ENCODE measurements at regions not wholly inside any gene's neighbourhood (a gene's known extent, or its start where the extent isn't known, plus 50 kb on each side); places are given as distances from the start of the nearest gene placed in this dataset.
"Not testable (repeated sequence)": the region's sequence is repeated elsewhere in the genome, so short reads cannot be mapped to it uniquely, and the experiment has no call there.

DNA sequence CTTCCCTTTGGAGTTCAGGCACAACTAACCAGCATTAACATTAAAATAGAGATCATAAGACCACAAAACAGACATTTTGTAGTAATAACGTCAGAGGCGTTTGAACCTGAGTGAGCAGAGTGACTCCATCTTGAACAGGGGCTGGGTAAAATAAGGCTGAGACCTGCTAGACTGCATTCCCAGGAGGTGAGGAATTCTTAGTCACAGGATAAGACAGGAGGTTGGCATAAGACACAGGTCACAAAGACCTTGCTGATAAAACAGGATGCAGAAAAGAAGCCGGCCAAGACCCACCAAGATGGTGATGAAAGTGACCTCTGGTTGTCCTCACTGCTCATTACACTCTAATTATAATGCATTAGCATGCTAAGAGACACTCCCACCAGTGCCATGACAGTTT is 493.2 kb upstream of the AUTS2 start:
- no peaks in the 10 kb centered on the region for H3K9me3 ChIP-seq
- no peaks in the 10 kb centered on the region for H3K27me3 ChIP-seq
- DNase-seq (ENCODE audit: extremely low spot score): no peak
- H3K27ac ChIP-seq (replicated peaks in 1 of 4): no peak overlapping the region
- no peak for TF ChIP-seq POLR2A (IDR thresholded peaks at IDR 0.05; ENCODE audit: low read depth)
- no peak for TF ChIP-seq EP300 (IDR thresholded peaks at IDR 0.05)
- no peak for TF ChIP-seq CTCF (IDR thresholded peaks at IDR 0.05)
- no peak for TF ChIP-seq POLR2AphosphoS5 (IDR thresholded peaks at IDR 0.05)
- no peak overlapping the region for H3K4me3 ChIP-seq
- WGBS: 94% methylated on average over 3 of the region's 3 CpGs
- intact Hi-C loops (cut with DNase I): no loop called here
- peaks cover 0 to 7% (median 3%) of the 10 kb centered on the region in 4 donors for H3K4me1 ChIP-seq
- no peaks in the 10 kb centered on the region for H3K36me3 ChIP-seq

DNA sequence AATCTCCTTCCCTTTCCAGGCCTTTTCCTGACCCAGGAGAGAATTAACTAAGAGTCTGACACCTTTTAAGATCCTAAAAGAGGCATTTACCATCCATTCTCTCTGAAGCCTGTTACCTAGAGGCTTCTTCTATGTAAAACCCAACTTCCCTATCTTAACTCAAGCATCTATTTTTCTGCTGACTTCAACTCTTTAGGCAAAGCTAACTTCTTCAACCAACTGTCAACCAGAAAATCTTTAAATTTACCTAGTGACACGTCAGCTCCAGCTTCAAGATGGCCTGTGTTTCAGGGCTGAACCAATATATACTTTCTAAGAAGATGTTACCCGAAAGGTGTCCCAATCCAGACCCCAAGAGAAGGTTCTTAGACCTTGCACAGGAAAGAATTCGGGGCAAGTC is 492.3 kb upstream of the AUTS2 start:
- WGBS: 94% methylated on average over 3 of the region's 3 CpGs
- H3K27me3 ChIP-seq: no peaks in the 10 kb centered on the region
- TF ChIP-seq CTCF (IDR thresholded peaks at IDR 0.05) (no peak), POLR2A (IDR thresholded peaks at IDR 0.05; ENCODE audit: low read depth) (no peak), EP300 (IDR thresholded peaks at IDR 0.05) (no peak), POLR2AphosphoS5 (IDR thresholded peaks at IDR 0.05) (no peak)
- H3K27ac ChIP-seq (replicated peaks in 1 of 4): no peak overlapping the region
- no peaks in the 10 kb centered on the region for H3K36me3 ChIP-seq
- no peak for DNase-seq (ENCODE audit: extremely low spot score)
- no peak overlapping the region for H3K4me3 ChIP-seq
- H3K9me3 ChIP-seq: no peaks in the 10 kb centered on the region
- intact Hi-C loops (cut with DNase I): no loop called here
- H3K4me1 ChIP-seq: peaks cover 0 to 7% (median 3%) of the 10 kb centered on the region in 4 donors

- DNase-seq (ENCODE audit: extremely low spot score); intact Hi-C loops (cut with DNase I): not testable (repeated sequence)
- 93% methylated on average over 7 of the region's 7 CpGs for WGBS
These were observed 491.8 kb upstream of the AUTS2 start for GRCh38 chr7:69106449-69106848.

DNA sequence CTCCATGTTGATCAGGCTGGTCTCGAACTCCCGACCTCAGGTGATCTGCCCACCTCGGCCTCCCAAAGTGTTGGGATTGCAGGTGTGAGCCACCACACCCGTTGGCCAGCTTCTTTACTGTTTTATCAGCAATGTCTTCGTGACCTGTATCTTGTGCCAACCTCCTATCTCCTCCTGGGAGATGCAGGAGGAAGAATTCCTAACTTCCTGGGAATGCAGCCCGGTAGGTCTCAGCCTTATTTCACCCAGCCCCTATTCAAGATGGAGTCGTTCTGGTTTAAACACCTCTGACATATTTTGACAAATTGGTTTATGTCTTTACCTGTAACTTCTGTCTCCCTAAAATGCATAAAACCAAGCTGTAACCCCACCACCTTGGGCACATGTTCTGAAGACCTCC is 491.3 kb upstream of the AUTS2 start:
- H3K36me3 ChIP-seq; intact Hi-C loops (cut with DNase I); H3K27ac ChIP-seq (replicated peaks in 1 of 4); H3K9me3 ChIP-seq; H3K4me3 ChIP-seq; H3K27me3 ChIP-seq; H3K4me1 ChIP-seq; DNase-seq (ENCODE audit: extremely low spot score): not testable (repeated sequence)
- WGBS: 83% methylated on average over 7 of the region's 7 CpGs

More at GRCh38 chr7:69106449-69106848, 491.8 kb upstream of the AUTS2 start:
- not testable (repeated sequence) for H3K36me3 ChIP-seq; H3K9me3 ChIP-seq; H3K27me3 ChIP-seq; H3K4me3 ChIP-seq; H3K27ac ChIP-seq (replicated peaks in 1 of 4); H3K4me1 ChIP-seq

- DNase-seq (ENCODE audit: extremely low spot score): no peak
- H3K4me1 ChIP-seq: peaks cover 0 to 7% (median 3%) of the 10 kb centered on the region in 4 donors
- 85% methylated on average over 10 of the region's 10 CpGs for WGBS
- H3K4me3 ChIP-seq: no peak overlapping the region
- intact Hi-C loops (cut with DNase I): no loop called here
- H3K27me3 ChIP-seq: no peaks in the 10 kb centered on the region
- TF ChIP-seq EP300 (IDR thresholded peaks at IDR 0.05) (no peak), POLR2AphosphoS5 (IDR thresholded peaks at IDR 0.05) (no peak), CTCF (IDR thresholded peaks at IDR 0.05) (no peak), POLR2A (IDR thresholded peaks at IDR 0.05; ENCODE audit: low read depth) (no peak)
- no peak overlapping the region for H3K27ac ChIP-seq (replicated peaks in 1 of 4)
- H3K9me3 ChIP-seq: no peaks in the 10 kb centered on the region
- H3K36me3 ChIP-seq: no peaks in the 10 kb centered on the region
These were observed 490.2 kb upstream of the AUTS2 start for GRCh38 chr7:69108097-69108496.

- 46% methylated on average over 3 of the region's 3 CpGs for WGBS
- H3K36me3 ChIP-seq: no peaks in the 10 kb centered on the region
- H3K27me3 ChIP-seq: no peaks in the 10 kb centered on the region
- no peak overlapping the region for H3K4me3 ChIP-seq
- peaks cover 0 to 7% (median 3%) of the 10 kb centered on the region in 4 donors for H3K4me1 ChIP-seq
- DNase-seq (ENCODE audit: extremely low spot score): no peak
- intact Hi-C loops (cut with DNase I): no loop called here
- H3K27ac ChIP-seq (replicated peaks in 1 of 4): no peak overlapping the region
- TF ChIP-seq EP300 (IDR thresholded peaks at IDR 0.05) (no peak), POLR2AphosphoS5 (IDR thresholded peaks at IDR 0.05) (no peak), CTCF (IDR thresholded peaks at IDR 0.05) (no peak), POLR2A (IDR thresholded peaks at IDR 0.05; ENCODE audit: low read depth) (no peak)
- H3K9me3 ChIP-seq: no peaks in the 10 kb centered on the region
These were observed 489.0 kb upstream of the AUTS2 start for GRCh38 chr7:69109246-69109645.

Measured in esophagus muscularis mucosa (tissue), 4 donors.